Retinal pigment epithelial cell (primary cell): ENCODE measurements at regions not wholly inside any gene's neighbourhood (a gene's known extent, or its start where the extent isn't known, plus 50 kb on each side); places are given as distances from the start of the nearest gene placed in this dataset.
"Not testable (repeated sequence)": the region's sequence is repeated elsewhere in the genome, so short reads cannot be mapped to it uniquely, and the experiment has no call there.

ENCODE experiments used
- DNase-seq: peaks from one replicate; pipeline ENCODE4 v3.0.0-alpha.2; 2010; ENCODE audit warnings: low read depth
- H3K4me3 ChIP-seq: 2 replicates; pipeline ENCODE4 v1.5.1; 2011; ENCODE audit warnings: mild to moderate bottlenecking, low read length, control low read depth, moderate library complexity
- CTCF ChIP-seq: conservative IDR thresholded peaks from 2 replicates; pipeline ENCODE4 v1.5.1; 2011; ENCODE audit warnings: low read depth, low read length, control low read depth, inconsistent platforms

- no peak for DNase-seq
- H3K4me3 ChIP-seq = no peak overlapping the region
- no peak for TF ChIP-seq CTCF
Observed at GRCh38 chr4:14165222-14165920, 537.8 kb upstream of the BOD1L1 start.

GRCh38 chr4:14167876-14168510, 540.5 kb upstream of the BOD1L1 start:
- TF ChIP-seq CTCF = no peak
- DNase-seq = no peak
- no peak overlapping the region for H3K4me3 ChIP-seq

- DNase-seq = peak; percentile 74
- H3K4me3 ChIP-seq = no peak overlapping the region
- no peak for TF ChIP-seq CTCF
Observed at GRCh38 chr4:14168919-14169318, 541.4 kb upstream of the BOD1L1 start.

GRCh38 chr4:14169460-14169859, 541.9 kb upstream of the BOD1L1 start:
- TF ChIP-seq CTCF = no peak
- DNase-seq = peak; percentile 6
- H3K4me3 ChIP-seq = no peak overlapping the region

GRCh38 chr4:14169940-14170339, 542.4 kb upstream of the BOD1L1 start:
- not testable (repeated sequence) for DNase-seq, H3K4me3 ChIP-seq

- H3K4me3 ChIP-seq = no peak overlapping the region
- DNase-seq = no peak
- TF ChIP-seq CTCF = no peak
Observed at GRCh38 chr4:14176613-14177012, 549.1 kb upstream of the BOD1L1 start.

- TF ChIP-seq CTCF = no peak
- no peak overlapping the region for H3K4me3 ChIP-seq
- DNase-seq = no peak
Observed at GRCh38 chr4:14177987-14178386, 550.5 kb upstream of the BOD1L1 start.
